ENCODE measurements at regions not wholly inside any gene's neighbourhood (a gene's known extent, or its start where the extent isn't known, plus 50 kb on each side); places are given as distances from the start of the nearest gene placed in this dataset.

DNA sequence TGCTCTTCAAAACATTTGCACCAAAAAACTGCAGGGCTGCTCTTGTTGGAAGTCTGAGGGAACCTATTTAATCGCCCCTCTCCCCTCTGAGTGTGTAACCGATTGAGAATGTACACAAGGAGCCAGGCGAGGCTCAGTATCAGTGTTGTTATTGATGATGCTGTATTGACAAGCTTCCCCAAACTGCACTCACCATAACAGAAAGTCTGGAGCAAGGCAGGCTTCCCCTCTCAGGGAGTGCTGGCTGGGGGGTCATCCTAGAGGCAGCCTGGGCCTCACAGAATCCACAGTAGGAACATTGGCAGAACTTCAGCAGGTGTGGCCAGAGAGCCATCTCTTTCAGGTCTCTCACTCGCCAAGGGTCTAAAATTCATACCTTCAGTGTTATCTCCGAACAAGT lies 58.1 kb upstream of the TUNAR start:
- Histone ChIP-seq H3K36me3 (replicated peaks in 1 of 2; ENCODE audit: control extremely low read depth in 1 of 2, control insufficient read depth in 1 of 2, extremely low read depth in 1 of 2, insufficient read depth in 2 of 2, low read length in 1 of 2) (no peaks in the 10 kb centered on the region), H3K79me2 (ENCODE audit: control insufficient read depth, insufficient read depth, low read length) (no peaks in the 10 kb centered on the region), H3K4me2 (replicated peaks; ENCODE audit: low read depth, low read length, poor library complexity, severe bottlenecking) (no peak overlapping the region), H3K4me3 (ENCODE audit: control extremely low read depth in 1 of 5, extremely low read depth in 1 of 5, insufficient read depth in 1 of 5, low read depth in 2 of 5, low read length in 4 of 5) (no peak overlapping the region), H3K27me3 (replicated peaks in 1 of 4; ENCODE audit: control extremely low read depth in 1 of 4, control insufficient read depth in 3 of 4, insufficient read depth in 4 of 4, low read length in 3 of 4) (peaks cover 0 to 7% (median 0%) of the 10 kb centered on the region in 4 experiments), H3K4me1 (ENCODE audit: control insufficient read depth in 2 of 2, insufficient read depth in 2 of 2, low read length in 2 of 2) (no peaks in the 10 kb centered on the region), H4K20me1 (ENCODE audit: control insufficient read depth, insufficient read depth, low read length, poor library complexity, severe bottlenecking) (no peaks in the 10 kb centered on the region), H3K27ac (ENCODE audit: low read length in 2 of 2) (no peak overlapping the region), H2AFZ (ENCODE audit: insufficient read depth, low read depth, low read length, poor library complexity, severe bottlenecking) (no peak overlapping the region), H3K9ac (ENCODE audit: low read length) (no peak overlapping the region), H3K9me3 (ENCODE audit: control extremely low read depth in 1 of 3, control insufficient read depth in 2 of 3, insufficient read depth in 1 of 3, low read length in 2 of 3) (no peaks in the 10 kb centered on the region)
- 100% methylated on average over 1 of the region's 5 CpGs for WGBS (ENCODE audit: insufficient coverage)
- Mint-ChIP-seq H3K4me3 (no peak overlapping the region), H3K4me1 (no peaks in the 10 kb centered on the region), H3K27ac (no peak overlapping the region), H3K27me3 (peaks cover 39% of the 10 kb centered on the region), H3K9me3 (ENCODE audit: insufficient read depth) (no peaks in the 10 kb centered on the region)
- TF ChIP-seq EZH2 (IDR thresholded peaks at IDR 0.05; ENCODE audit: borderline replicate concordance, insufficient read depth, low read depth, low read length, poor library complexity, severe bottlenecking), result no peak
- TF ChIP-seq, protein P1, sequence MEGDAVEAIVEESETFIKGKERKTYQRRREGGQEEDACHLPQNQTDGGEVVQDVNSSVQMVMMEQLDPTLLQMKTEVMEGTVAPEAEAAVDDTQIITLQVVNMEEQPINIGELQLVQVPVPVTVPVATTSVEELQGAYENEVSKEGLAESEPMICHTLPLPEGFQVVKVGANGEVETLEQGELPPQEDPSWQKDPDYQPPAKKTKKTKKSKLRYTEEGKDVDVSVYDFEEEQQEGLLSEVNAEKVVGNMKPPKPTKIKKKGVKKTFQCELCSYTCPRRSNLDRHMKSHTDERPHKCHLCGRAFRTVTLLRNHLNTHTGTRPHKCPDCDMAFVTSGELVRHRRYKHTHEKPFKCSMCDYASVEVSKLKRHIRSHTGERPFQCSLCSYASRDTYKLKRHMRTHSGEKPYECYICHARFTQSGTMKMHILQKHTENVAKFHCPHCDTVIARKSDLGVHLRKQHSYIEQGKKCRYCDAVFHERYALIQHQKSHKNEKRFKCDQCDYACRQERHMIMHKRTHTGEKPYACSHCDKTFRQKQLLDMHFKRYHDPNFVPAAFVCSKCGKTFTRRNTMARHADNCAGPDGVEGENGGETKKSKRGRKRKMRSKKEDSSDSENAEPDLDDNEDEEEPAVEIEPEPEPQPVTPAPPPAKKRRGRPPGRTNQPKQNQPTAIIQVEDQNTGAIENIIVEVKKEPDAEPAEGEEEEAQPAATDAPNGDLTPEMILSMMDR (IDR thresholded peaks at IDR 0.05), result no peak
- ATAC-seq (ENCODE audit: low read depth) (no peak), DNase-seq (no peak)
- CTCF ChIA-PET, result no interaction called here
- intact Hi-C loops (cut with micrococcal nuclease), result no loop called here
- POLR2A ChIA-PET, result no interaction called here

DNA sequence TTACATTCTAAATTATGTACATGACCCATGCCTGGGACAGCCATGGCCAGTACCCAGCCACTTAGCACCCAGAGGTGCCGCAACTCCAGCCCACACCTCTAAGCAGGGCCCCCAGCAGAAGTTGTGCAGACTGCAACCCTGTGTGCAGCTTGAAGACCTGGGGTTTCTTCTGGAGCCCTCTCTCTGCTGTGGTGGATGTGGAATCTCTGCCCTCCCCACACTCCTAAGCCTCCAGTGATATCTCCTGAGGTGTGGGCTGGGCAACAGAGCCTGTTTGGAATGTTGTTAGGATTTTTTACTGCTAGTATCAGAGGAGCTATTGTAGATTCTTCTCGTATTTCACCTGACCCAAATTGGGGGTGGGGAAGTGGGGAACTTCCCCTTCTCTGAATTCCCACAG lies 59.4 kb upstream of the TUNAR start:
- Histone ChIP-seq H3K27me3 (replicated peaks in 1 of 4; ENCODE audit: control extremely low read depth in 1 of 4, control insufficient read depth in 3 of 4, insufficient read depth in 4 of 4, low read length in 3 of 4) (peaks cover 0 to 7% (median 0%) of the 10 kb centered on the region in 4 experiments), H3K36me3 (replicated peaks in 1 of 2; ENCODE audit: control extremely low read depth in 1 of 2, control insufficient read depth in 1 of 2, extremely low read depth in 1 of 2, insufficient read depth in 2 of 2, low read length in 1 of 2) (no peaks in the 10 kb centered on the region), H3K4me3 (ENCODE audit: control extremely low read depth in 1 of 5, extremely low read depth in 1 of 5, insufficient read depth in 1 of 5, low read depth in 2 of 5, low read length in 4 of 5) (no peak overlapping the region), H2AFZ (ENCODE audit: insufficient read depth, low read depth, low read length, poor library complexity, severe bottlenecking) (no peak overlapping the region), H3K79me2 (ENCODE audit: control insufficient read depth, insufficient read depth, low read length) (no peaks in the 10 kb centered on the region), H3K27ac (ENCODE audit: low read length in 2 of 2) (no peak overlapping the region), H3K4me1 (ENCODE audit: control insufficient read depth in 2 of 2, insufficient read depth in 2 of 2, low read length in 2 of 2) (no peaks in the 10 kb centered on the region), H4K20me1 (ENCODE audit: control insufficient read depth, insufficient read depth, low read length, poor library complexity, severe bottlenecking) (no peaks in the 10 kb centered on the region), H3K9me3 (ENCODE audit: control extremely low read depth in 1 of 3, control insufficient read depth in 2 of 3, insufficient read depth in 1 of 3, low read length in 2 of 3) (no peaks in the 10 kb centered on the region), H3K9ac (ENCODE audit: low read length) (no peak overlapping the region), H3K4me2 (replicated peaks; ENCODE audit: low read depth, low read length, poor library complexity, severe bottlenecking) (no peak overlapping the region)
- no peak for ATAC-seq (ENCODE audit: low read depth)
- no peak for DNase-seq
- intact Hi-C loops (cut with micrococcal nuclease), result no loop called here
- Mint-ChIP-seq H3K4me1 (no peaks in the 10 kb centered on the region), H3K27me3 (peaks cover 39% of the 10 kb centered on the region), H3K9me3 (ENCODE audit: insufficient read depth) (no peaks in the 10 kb centered on the region), H3K27ac (no peak overlapping the region), H3K4me3 (no peak overlapping the region)
- ChIA-PET CTCF (no interaction called here), POLR2A (no interaction called here)
- WGBS (ENCODE audit: insufficient coverage), result 100% methylated on average over 1 of the region's 2 CpGs
- TF ChIP-seq EZH2 (IDR thresholded peaks at IDR 0.05; ENCODE audit: borderline replicate concordance, insufficient read depth, low read depth, low read length, poor library complexity, severe bottlenecking), result no peak
